SU-DHL-6 (cell line): ENCODE measurements at regions not wholly inside any gene's neighbourhood (a gene's known extent, or its start where the extent isn't known, plus 50 kb on each side); places are given as distances from the start of the nearest gene placed in this dataset.

Experiments used
- CTCF ChIP-seq: fragments of 200-600 bp; sonication (generic); IDR thresholded peaks from one replicate; pipeline ENCODE4 v1.5.1; 2017; ENCODE audit warnings: antibody characterized with exemption, mild to moderate bottlenecking, low read length, moderate library complexity; ENCODE audit not compliant: insufficient read depth, poor library complexity, severe bottlenecking
- EZH2phosphoT487 ChIP-seq: fragments of 200-600 bp; sonication (generic), shearing (Covaris generic); conservative IDR thresholded peaks from 2 replicates; pipeline ENCODE4 v1.6.1; 2018; ENCODE audit warnings: mild to moderate bottlenecking, antibody characterized with exemption, low read length, moderate library complexity, mixed read lengths

- no peak for TF ChIP-seq CTCF
- TF ChIP-seq EZH2phosphoT487: no peak
These were observed 386.2 kb upstream of the SLC30A5 start for GRCh38 chr5:68707575-68707974.
